OCI-LY1 (cell line): ENCODE measurements at regions not wholly inside any gene's neighbourhood (a gene's known extent, or its start where the extent isn't known, plus 50 kb on each side); places are given as distances from the start of the nearest gene placed in this dataset.

Source experiments
- CTCF ChIP-seq: fragments of 200-600 bp; sonication (generic), shearing (Covaris generic); IDR thresholded peaks from 2 replicates; pipeline ENCODE4 v1.5.1; 2017; ENCODE audit warnings: mild to moderate bottlenecking, antibody characterized with exemption, low read length, moderate library complexity, mixed read lengths
- EZH2 ChIP-seq: fragments of 200-600 bp; sonication (generic), shearing (Covaris generic); IDR thresholded peaks from 2 replicates; pipeline ENCODE4 v1.8.0; 2017; ENCODE audit warnings: borderline replicate concordance, mixed run types, mild to moderate bottlenecking, antibody characterized with exemption, low read length, moderate library complexity, mixed read lengths

- TF ChIP-seq CTCF (no peak), EZH2 (no peak)
Measured at GRCh38 chr4:28176942-28177341, 1316.3 kb downstream of the STIM2 start.
